ENCODE measurements at regions not wholly inside any gene's neighbourhood (a gene's known extent, or its start where the extent isn't known, plus 50 kb on each side); places are given as distances from the start of the nearest gene placed in this dataset.
"Not testable (repeated sequence)": the region's sequence is repeated elsewhere in the genome, so short reads cannot be mapped to it uniquely, and the experiment has no call there.

DNA sequence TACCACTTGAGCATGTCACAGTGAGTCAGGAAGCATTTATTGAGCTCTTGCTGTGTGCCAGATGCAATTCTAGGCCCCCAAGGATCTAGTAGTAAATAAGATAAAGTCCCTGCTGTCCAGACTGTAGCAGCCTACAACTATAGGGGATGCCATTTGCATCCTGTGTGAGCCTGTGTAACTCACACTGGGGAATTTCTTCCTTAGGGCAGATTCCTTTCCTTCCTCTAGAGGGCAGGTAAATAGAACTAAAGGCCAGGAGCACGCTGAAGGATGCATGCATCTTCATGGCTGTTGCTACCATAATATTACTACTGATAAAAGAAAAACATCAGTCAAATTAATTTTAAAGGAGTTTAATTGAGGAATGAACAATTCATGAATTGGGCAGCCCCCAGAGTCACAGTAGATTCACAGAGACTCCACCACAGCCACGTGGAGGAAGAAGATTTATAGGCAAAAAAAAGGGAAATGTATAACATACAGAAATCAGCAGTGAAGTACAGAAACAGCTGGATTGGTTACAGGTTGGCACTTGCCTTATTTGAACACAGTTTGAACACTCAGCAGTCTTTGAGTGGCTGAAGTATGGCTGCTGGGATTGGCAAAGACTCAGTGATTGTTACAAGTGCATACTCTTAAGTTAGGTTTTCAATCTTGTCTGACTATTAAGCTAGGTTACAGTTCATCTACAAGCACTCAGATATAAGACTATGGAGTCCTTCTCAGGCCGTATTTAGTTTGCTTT, 98.9 kb downstream of the ACTL7B start:
- TF ChIP-seq POLR2A (IDR thresholded peaks at IDR 0.05; ENCODE audit: low read depth, low read length) = no peak
- FAIRE-seq (no peak), DNase-seq (ENCODE audit: insufficient read length, low spot score) (no peak)

- DNase-seq (ENCODE audit: insufficient read length, low spot score) (no peak), FAIRE-seq (no peak)
- no peak for TF ChIP-seq POLR2A (IDR thresholded peaks at IDR 0.05; ENCODE audit: low read depth, low read length)
These were observed 99.8 kb downstream of the ACTL7B start for GRCh38 chr9:108755979-108756378.

GRCh38 chr9:108751369-108751768, 104.4 kb downstream of the ACTL7B start:
- TF ChIP-seq POLR2A (IDR thresholded peaks at IDR 0.05; ENCODE audit: low read depth, low read length) = no peak
- no peak for FAIRE-seq
- no peak for DNase-seq (ENCODE audit: insufficient read length, low spot score)

DNA sequence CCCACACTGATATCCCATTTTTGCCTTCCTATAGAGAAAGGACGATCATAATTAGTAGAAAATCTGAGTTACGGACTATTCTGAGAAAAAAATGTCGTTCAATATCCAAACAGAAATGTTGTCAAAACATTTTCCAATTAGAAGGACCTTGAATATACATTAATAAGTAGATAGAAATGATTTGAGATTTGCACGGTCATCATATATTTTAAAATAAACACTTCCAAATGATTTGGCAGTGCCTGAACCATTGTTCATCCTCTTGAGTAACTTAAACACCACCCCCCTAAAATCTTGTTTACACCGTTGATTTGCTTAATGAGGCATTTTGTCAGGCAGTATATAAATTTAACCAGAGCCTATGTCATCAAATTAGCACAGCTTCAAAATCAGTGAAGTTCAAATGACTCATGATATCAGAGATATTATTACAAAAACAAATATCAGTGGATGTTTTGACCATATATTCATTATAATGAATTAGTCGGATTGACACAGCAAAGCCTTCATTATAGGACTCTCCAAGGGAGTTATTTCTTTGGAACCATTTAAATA, 105.0 kb downstream of the ACTL7B start:
- FAIRE-seq (no peak), DNase-seq (ENCODE audit: insufficient read length, low spot score) (no peak)
- TF ChIP-seq POLR2A (IDR thresholded peaks at IDR 0.05; ENCODE audit: low read depth, low read length) = no peak

DNA sequence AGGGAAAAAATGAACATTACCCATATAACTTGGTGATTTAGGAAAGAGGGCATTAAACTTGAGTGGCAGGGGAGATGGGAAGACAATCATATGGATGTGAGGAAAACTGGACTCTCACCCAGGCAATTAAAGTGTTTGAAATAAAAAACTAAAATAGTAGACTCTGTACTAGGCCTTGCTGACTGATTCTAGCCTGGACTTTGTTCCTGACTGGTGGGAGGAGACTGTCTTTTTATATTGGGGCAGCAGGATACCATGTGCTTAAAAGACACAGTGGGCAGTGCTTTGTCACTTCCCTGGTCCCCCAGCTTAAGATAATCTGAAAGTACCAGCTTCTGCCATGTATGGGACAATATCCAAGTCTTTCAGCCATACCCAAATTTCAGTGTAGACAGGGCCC, 107.0 kb downstream of the ACTL7B start:
- DNase-seq (ENCODE audit: insufficient read length, low spot score) = no peak
- no peak for TF ChIP-seq POLR2A (IDR thresholded peaks at IDR 0.05; ENCODE audit: low read depth, low read length)
- no peak for FAIRE-seq

DNA sequence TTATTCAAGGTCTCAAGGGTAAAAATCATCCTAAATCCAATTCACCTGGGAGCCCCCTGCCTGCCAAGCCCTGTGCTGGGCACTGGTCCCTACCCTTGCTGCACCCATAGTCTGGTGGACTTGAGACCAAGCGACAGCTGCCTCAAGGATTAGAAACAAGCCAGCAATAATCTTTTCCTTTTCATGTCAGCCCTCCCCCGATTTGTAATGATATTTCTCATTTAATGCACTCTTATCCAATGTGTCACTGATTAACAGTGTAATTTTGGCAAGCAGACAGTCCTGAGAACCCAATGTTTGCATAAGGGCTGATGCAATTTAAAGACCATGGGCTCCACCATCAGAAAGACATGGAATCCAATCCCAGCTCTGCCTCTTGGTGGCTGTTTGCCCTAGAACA, 108.9 kb downstream of the ACTL7B start:
- FAIRE-seq (no peak), DNase-seq (ENCODE audit: insufficient read length, low spot score) (no peak)
- TF ChIP-seq POLR2A (IDR thresholded peaks at IDR 0.05; ENCODE audit: low read depth, low read length) = no peak

GRCh38 chr9:108746001-108746400, 109.8 kb downstream of the ACTL7B start:
- FAIRE-seq (no peak), DNase-seq (ENCODE audit: insufficient read length, low spot score) (no peak)
- TF ChIP-seq POLR2A (IDR thresholded peaks at IDR 0.05; ENCODE audit: low read depth, low read length) = no peak

GRCh38 chr9:108744641-108745040, 111.1 kb downstream of the ACTL7B start:
- DNase-seq (ENCODE audit: insufficient read length, low spot score) (no peak), FAIRE-seq (no peak)
- TF ChIP-seq POLR2A (IDR thresholded peaks at IDR 0.05; ENCODE audit: low read depth, low read length) = no peak

- FAIRE-seq (no peak), DNase-seq (ENCODE audit: insufficient read length, low spot score) (no peak)
- no peak for TF ChIP-seq POLR2A (IDR thresholded peaks at IDR 0.05; ENCODE audit: low read depth, low read length)
These were observed 111.8 kb downstream of the ACTL7B start for GRCh38 chr9:108743901-108744371.

DNA sequence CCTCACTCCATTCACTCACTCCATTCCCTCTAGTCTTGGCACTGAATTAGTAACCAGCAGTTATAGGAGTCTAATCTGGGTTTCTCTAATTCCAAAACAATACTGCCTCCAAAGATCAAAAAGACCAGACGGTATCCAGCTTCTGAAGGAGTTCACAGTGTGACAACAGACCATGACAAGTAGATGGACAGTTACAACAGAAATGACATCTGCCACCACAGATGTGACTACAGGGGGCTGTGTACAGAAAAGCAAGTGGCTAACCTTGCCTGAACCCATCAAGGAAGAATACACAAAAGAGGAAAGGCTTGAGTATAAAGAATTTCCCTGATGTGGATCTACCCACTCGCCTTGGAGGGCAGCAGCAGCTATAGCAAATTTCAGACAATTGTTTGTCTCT, 112.4 kb downstream of the ACTL7B start:
- no peak for FAIRE-seq
- DNase-seq (ENCODE audit: insufficient read length, low spot score) = no peak
- TF ChIP-seq POLR2A (IDR thresholded peaks at IDR 0.05; ENCODE audit: low read depth, low read length) = no peak

GRCh38 chr9:108742191-108742590, 113.6 kb downstream of the ACTL7B start:
- FAIRE-seq (no peak), DNase-seq (ENCODE audit: insufficient read length, low spot score) (no peak)
- TF ChIP-seq POLR2A (IDR thresholded peaks at IDR 0.05; ENCODE audit: low read depth, low read length) = no peak

DNA sequence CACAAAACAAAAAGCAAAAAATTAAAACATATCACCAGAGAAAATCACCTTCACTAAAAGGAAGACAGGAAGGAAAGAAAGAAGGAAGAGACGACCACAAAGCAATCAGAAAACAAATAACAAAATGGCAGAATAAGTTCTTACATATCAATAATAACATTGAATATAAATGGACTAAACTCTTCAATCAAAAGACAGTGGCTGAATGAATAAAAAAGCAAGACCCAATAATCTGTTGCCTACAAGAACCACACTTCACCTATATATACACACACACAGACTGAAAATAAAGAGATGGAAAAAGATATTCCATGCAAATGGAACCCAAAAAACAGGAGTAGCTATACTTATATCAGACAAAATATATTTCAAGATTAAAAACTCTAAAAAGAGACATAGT, 124.5 kb downstream of the ACTL7B start:
- not testable (repeated sequence) for FAIRE-seq; DNase-seq (ENCODE audit: insufficient read length, low spot score)

- TF ChIP-seq POLR2A (IDR thresholded peaks at IDR 0.05; ENCODE audit: low read depth, low read length) = no peak
- FAIRE-seq (no peak), DNase-seq (ENCODE audit: insufficient read length, low spot score) (no peak)
These were observed 128.1 kb downstream of the ACTL7B start for GRCh38 chr9:108727580-108728111.

GRCh38 chr9:108724652-108725051, 131.1 kb downstream of the ACTL7B start:
- FAIRE-seq (no peak), DNase-seq (ENCODE audit: insufficient read length, low spot score) (no peak)
- no peak for TF ChIP-seq POLR2A (IDR thresholded peaks at IDR 0.05; ENCODE audit: low read depth, low read length)

DNA sequence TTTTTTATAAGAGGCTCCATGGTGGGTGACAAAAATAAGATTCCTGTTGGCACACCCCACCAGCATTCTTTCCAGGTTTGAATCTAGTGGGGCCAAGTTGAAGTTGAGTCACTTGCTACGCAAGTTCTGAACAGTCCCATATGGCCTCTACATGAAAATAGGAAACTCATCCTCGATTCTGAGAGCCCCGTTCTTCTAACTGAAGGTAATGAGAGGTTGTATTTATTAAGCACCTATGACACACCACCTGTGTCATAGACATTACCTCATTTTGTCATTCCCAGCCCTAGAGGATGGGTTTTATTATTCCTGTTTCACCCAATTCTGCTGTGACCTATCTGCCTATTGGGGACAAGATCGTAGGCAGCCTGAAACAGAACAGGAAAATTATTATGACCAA, 131.7 kb downstream of the ACTL7B start:
- FAIRE-seq (no peak), DNase-seq (ENCODE audit: insufficient read length, low spot score) (no peak)
- TF ChIP-seq POLR2A (IDR thresholded peaks at IDR 0.05; ENCODE audit: low read depth, low read length) = no peak

Measured in H54 (cell line).